ENCODE measurements at regions not wholly inside any gene's neighbourhood (a gene's known extent, or its start where the extent isn't known, plus 50 kb on each side); places are given as distances from the start of the nearest gene placed in this dataset.
A peak's percentile ranks its signal among the peaks of the same experiment; 100 is the strongest.

DNA sequence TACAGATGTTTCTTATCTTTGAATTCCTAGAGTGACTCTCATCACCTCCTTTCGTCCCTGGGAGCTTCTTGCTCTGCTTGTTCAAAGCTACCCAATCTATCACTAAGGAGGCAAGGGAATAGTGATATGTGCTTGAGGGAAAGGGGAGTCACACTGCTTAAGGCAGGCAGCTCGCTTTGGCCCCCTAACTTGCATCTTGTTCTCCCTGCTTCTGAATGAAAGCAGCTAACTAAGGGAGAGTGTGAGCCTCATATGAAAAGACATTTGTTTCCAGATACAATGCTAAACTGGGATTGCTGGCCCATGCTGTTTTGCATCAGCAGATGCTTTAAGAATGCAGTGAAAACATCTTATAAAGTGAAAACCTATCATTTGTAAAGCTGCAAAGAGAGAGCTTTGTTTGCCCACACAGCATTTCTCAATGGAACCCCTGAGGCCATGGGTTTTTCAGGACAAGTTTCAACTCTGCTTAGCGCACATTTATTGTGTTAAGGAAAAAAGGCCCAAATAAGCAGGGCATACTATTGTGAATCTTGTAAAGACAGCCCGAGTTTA lies 367.9 kb upstream of the ADAMTSL1 start:
- TF ChIP-seq, protein P1, sequence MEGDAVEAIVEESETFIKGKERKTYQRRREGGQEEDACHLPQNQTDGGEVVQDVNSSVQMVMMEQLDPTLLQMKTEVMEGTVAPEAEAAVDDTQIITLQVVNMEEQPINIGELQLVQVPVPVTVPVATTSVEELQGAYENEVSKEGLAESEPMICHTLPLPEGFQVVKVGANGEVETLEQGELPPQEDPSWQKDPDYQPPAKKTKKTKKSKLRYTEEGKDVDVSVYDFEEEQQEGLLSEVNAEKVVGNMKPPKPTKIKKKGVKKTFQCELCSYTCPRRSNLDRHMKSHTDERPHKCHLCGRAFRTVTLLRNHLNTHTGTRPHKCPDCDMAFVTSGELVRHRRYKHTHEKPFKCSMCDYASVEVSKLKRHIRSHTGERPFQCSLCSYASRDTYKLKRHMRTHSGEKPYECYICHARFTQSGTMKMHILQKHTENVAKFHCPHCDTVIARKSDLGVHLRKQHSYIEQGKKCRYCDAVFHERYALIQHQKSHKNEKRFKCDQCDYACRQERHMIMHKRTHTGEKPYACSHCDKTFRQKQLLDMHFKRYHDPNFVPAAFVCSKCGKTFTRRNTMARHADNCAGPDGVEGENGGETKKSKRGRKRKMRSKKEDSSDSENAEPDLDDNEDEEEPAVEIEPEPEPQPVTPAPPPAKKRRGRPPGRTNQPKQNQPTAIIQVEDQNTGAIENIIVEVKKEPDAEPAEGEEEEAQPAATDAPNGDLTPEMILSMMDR (IDR thresholded peaks at IDR 0.05; ENCODE audit: low read depth, low read length), result no peak
- H3K4me3 ChIP-seq (replicated peaks in 1 of 2; ENCODE audit: low read depth in 2 of 2, low read length in 2 of 2), result no peak overlapping the region
- no peak for DNase-seq (ENCODE audit: low read depth in 2 of 2)

- TF ChIP-seq, protein P1 (IDR thresholded peaks at IDR 0.05; ENCODE audit: low read depth, low read length), result no peak
These were observed 364.3 kb upstream of the ADAMTSL1 start for GRCh38 chr9:18109675-18110074.

DNA sequence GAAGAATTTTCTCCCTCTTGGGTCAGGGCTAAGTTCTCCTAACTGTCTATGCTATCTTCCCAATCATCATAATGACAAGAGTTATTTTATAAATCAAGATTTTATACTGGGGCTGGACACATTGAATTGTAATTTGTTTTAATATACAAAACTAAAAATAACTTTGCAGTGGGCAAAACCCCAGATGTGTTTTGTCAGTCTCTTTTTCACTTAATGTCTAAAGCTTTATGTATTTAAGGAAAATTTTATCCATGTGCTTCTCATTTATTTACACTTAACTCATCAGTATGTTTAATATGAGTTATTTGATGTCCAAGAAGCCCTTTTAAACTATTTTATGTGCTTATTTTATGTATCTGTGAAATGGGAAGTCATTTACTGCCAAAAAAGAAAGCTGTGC lies 362.8 kb upstream of the ADAMTSL1 start:
- TF ChIP-seq, protein P1 (IDR thresholded peaks at IDR 0.05; ENCODE audit: low read depth, low read length), result no peak
- DNase-seq (ENCODE audit: low read depth in 2 of 2), result no peak
- no peak overlapping the region for H3K4me3 ChIP-seq (replicated peaks in 1 of 2; ENCODE audit: low read depth in 2 of 2, low read length in 2 of 2)

More at GRCh38 chr9:18109675-18110074, 364.3 kb upstream of the ADAMTSL1 start:
- no peak overlapping the region for H3K4me3 ChIP-seq (replicated peaks in 1 of 2; ENCODE audit: low read depth in 2 of 2, low read length in 2 of 2)
- no peak for DNase-seq (ENCODE audit: low read depth in 2 of 2)

- no peak overlapping the region for H3K4me3 ChIP-seq (replicated peaks in 1 of 2; ENCODE audit: low read depth in 2 of 2, low read length in 2 of 2)
- TF ChIP-seq, protein P1 (IDR thresholded peaks at IDR 0.05; ENCODE audit: low read depth, low read length), result no peak
- DNase-seq (ENCODE audit: low read depth in 2 of 2), result peak in 1 of 2 donors; percentile 37
These were observed 359.1 kb upstream of the ADAMTSL1 start for GRCh38 chr9:18114559-18115475.

GRCh38 chr9:18118268-18118667 lies 355.7 kb upstream of the ADAMTSL1 start:
- H3K4me3 ChIP-seq (replicated peaks in 1 of 2; ENCODE audit: low read depth in 2 of 2, low read length in 2 of 2), result no peak overlapping the region
- TF ChIP-seq, protein P1 (IDR thresholded peaks at IDR 0.05; ENCODE audit: low read depth, low read length), result no peak
- no peak for DNase-seq (ENCODE audit: low read depth in 2 of 2)

DNA sequence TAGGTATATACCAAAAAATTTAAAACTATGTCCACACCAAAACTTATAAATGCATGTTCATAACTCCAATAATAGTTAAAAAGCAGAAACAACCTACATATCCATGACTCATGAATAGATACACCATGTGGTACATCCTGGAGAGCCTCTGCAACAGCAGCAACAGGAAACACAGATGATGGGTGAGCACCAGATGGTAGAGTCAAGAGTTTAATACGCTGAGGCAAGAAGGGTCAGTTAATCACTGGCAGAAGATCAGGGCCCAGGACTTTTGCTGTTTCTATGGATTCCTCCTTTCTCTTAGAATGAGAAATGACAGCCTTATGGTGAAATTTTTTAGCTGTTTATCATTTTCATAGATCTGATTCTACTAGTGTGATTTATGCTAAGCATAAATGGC lies 351.8 kb upstream of the ADAMTSL1 start:
- TF ChIP-seq, protein P1 (IDR thresholded peaks at IDR 0.05; ENCODE audit: low read depth, low read length), result no peak
- peak in 1 of 2 donors; percentile 20 for DNase-seq (ENCODE audit: low read depth in 2 of 2)
- no peak overlapping the region for H3K4me3 ChIP-seq (replicated peaks in 1 of 2; ENCODE audit: low read depth in 2 of 2, low read length in 2 of 2)
